GM12878 (cell line): ENCODE measurements at regions not wholly inside any gene's neighbourhood (a gene's known extent, or its start where the extent isn't known, plus 50 kb on each side); places are given as distances from the start of the nearest gene placed in this dataset.

ENCODE experiments used
- ATAC-seq: fragments of 200-7000 bp; cut with Tn5 transposase; 3 replicates; pipeline ENCODE4 v1.9.1; 2020; ENCODE audit warnings: mild to moderate bottlenecking, moderate library complexity
- BruUV-seq: library from RNA; stranded (reverse); fragments of 400-500 nt; replicated peaks from 2 replicates; lab custom pipeline; 2021; lab: Mats Ljungman, UMichigan
- CTCF ChIA-PET: fragments of 300-600 bp; sonication (Branson Sonifier 250); formaldehyde crosslinking; extraction: SDS; loops from one replicate; lab custom pipeline; 2021; ENCODE audit warnings: inconsistent platforms; lab: Yijun Ruan, JAX
- POLR2A ChIA-PET: fragments of 350-600 bp; formaldehyde crosslinking; extraction: SDS; loops from one replicate; lab custom pipeline; 2021; ENCODE audit warnings: inconsistent platforms; lab: Charles Lee
- RAD21 ChIA-PET: fragments of 300-600 bp; sonication (Branson Sonifier 250); formaldehyde crosslinking; loops from one replicate; lab custom pipeline; 2023; ENCODE audit warnings: antibody characterized with exemption; ENCODE audit not compliant: unreplicated experiment; lab: Charles Lee
- SMC1A ChIA-PET: fragments of 300-600 bp; sonication (Branson Sonifier 250); formaldehyde crosslinking; loops from one replicate; lab custom pipeline; 2023; ENCODE audit not compliant: unreplicated experiment, uncharacterized antibody; lab: Charles Lee
- DNase-seq: peaks from one replicate; pipeline ENCODE4 v3.0.0-alpha.2; 2011; ENCODE audit warnings: low read depth, low spot score
- FAIRE-seq: peaks from 3 replicates; lab custom pipeline; 2011; peaks lifted over from hg19 to GRCh38; lab: Jason Lieb, UNC
- H2AFZ ChIP-seq: 2 replicates; pipeline ENCODE4 v1.6.0; 2011; ENCODE audit warnings: low read depth, low read length, control low read depth; ENCODE audit not compliant: control insufficient read depth
- H3K27ac ChIP-seq: 2 replicates; pipeline ENCODE4 v1.5.1; 2011; ENCODE audit warnings: control low read depth; ENCODE audit not compliant: control insufficient read depth, insufficient read depth
- H3K27me3 ChIP-seq, 2 experiments: replicated peaks in 1 of 2; 2 replicates each; pipeline versions ENCODE4 v1.6.0 to v1.6.1; 2011; ENCODE audit warnings: low read length in 1 of 2; ENCODE audit not compliant: control insufficient read depth in 2 of 2, insufficient read depth in 2 of 2
- H3K36me3 ChIP-seq, 2 experiments: 2 replicates each; pipeline ENCODE4 v1.5.1; 2011; ENCODE audit warnings: low read length in 1 of 2; ENCODE audit not compliant: control insufficient read depth in 2 of 2, insufficient read depth in 2 of 2
- H3K4me1 ChIP-seq: 2 replicates; pipeline ENCODE4 v1.6.1; 2011; ENCODE audit warnings: mild to moderate bottlenecking, low read length, moderate library complexity, mixed read lengths; ENCODE audit not compliant: control insufficient read depth, insufficient read depth
- H3K4me2 ChIP-seq: 2 replicates; pipeline ENCODE4 v1.6.0; 2011; ENCODE audit warnings: control low read depth; ENCODE audit not compliant: control insufficient read depth, insufficient read depth
- H3K4me3 ChIP-seq: fragments of 200-600 bp; sonication (generic); 2 replicates; pipeline ENCODE4 v1.5.1; 2016
- H3K79me2 ChIP-seq: 2 replicates; pipeline ENCODE4 v1.6.0; 2011; ENCODE audit warnings: low read length; ENCODE audit not compliant: control insufficient read depth, insufficient read depth
- H3K9ac ChIP-seq: 2 replicates; pipeline ENCODE4 v1.8.0; 2011; ENCODE audit warnings: low read length, control low read depth, mixed read lengths; ENCODE audit not compliant: control insufficient read depth, insufficient read depth
- H3K9me3 ChIP-seq: replicated peaks from 3 replicates; pipeline ENCODE4 v1.5.1; 2011; ENCODE audit warnings: mild to moderate bottlenecking, low read length; ENCODE audit not compliant: control insufficient read depth, insufficient read depth
- H4K20me1 ChIP-seq: 2 replicates; pipeline ENCODE4 v1.6.0; 2011; ENCODE audit not compliant: control insufficient read depth, insufficient read depth
- ATF2 ChIP-seq: IDR thresholded peaks from 2 replicates; pipeline ENCODE4 v1.6.1; 2012; ENCODE audit warnings: low read length, inconsistent platforms
- ATF3 ChIP-seq: IDR thresholded peaks from 2 replicates; pipeline ENCODE4 v1.6.1; 2011; ENCODE audit warnings: low read depth, mild to moderate bottlenecking, low read length, moderate library complexity, borderline replicate concordance; ENCODE audit errors: extremely low read depth
- CEBPB ChIP-seq, 2 experiments: fragments of 150-350 bp in 1 of 2; IDR thresholded peaks; 2 replicates each; pipeline ENCODE4 v1.6.1; 2012 to 2014; ENCODE audit warnings: low read depth in 2 of 2, low read length in 2 of 2, borderline replicate concordance in 1 of 2, inconsistent platforms in 1 of 2
- CEBPZ ChIP-seq: fragments of 150-350 bp; IDR thresholded peaks from 2 replicates; pipeline ENCODE4 v1.6.1; 2016; ENCODE audit warnings: low read depth, low read length
- DPF2 ChIP-seq: fragments of 450-650 bp; IDR thresholded peaks from 2 replicates; pipeline ENCODE4 v1.6.1; 2017; ENCODE audit warnings: mild to moderate bottlenecking
- IKZF1 ChIP-seq: fragments of 450-650 bp; conservative IDR thresholded peaks from 2 replicates; pipeline ENCODE4 v1.6.1; 2017; ENCODE audit warnings: antibody characterized with exemption, mild to moderate bottlenecking
- KDM1A ChIP-seq: fragments of 200-600 bp; sonication (generic); IDR thresholded peaks from 2 replicates; pipeline ENCODE4 v1.6.1; 2016; ENCODE audit warnings: borderline replicate concordance
- MEF2A ChIP-seq: IDR thresholded peaks from 2 replicates; pipeline ENCODE4 v1.6.1; 2011; ENCODE audit warnings: low read depth, mild to moderate bottlenecking, low read length, moderate library complexity; ENCODE audit not compliant: insufficient read depth
- NFXL1 ChIP-seq: fragments of 450-650 bp; IDR thresholded peaks from 2 replicates; pipeline ENCODE4 v1.6.1; 2017; ENCODE audit warnings: antibody characterized with exemption, mild to moderate bottlenecking, borderline replicate concordance
- PAX8 ChIP-seq: fragments of 450-650 bp; IDR thresholded peaks from 2 replicates; pipeline ENCODE4 v1.6.1; 2017; ENCODE audit warnings: mild to moderate bottlenecking, moderate library complexity
- SMAD5 ChIP-seq: IDR thresholded peaks from 2 replicates; pipeline ENCODE4 v1.6.1; 2016; ENCODE audit warnings: antibody characterized with exemption, low read depth
- SREBF1 ChIP-seq: IDR thresholded peaks from 2 replicates; pipeline ENCODE4 v1.6.1; 2012; ENCODE audit warnings: mild to moderate bottlenecking, low read length
- ZSCAN29 ChIP-seq: fragments of 450-650 bp; IDR thresholded peaks from 2 replicates; pipeline ENCODE4 v1.6.1; 2017; ENCODE audit warnings: mild to moderate bottlenecking, moderate library complexity
- WGBS: methylation state at CpG from one replicate; pipeline ENCODE4 v1.1.6; 2016; ENCODE audit warnings: low lambda C conversion rate; ENCODE audit not compliant: insufficient replicate concordance, insufficient coverage; ENCODE audit errors: missing lambda C conversion rate; 5-methylcytosine and 5-hydroxymethylcytosine counted together
- in situ Hi-C: fragments of 300-500 bp; cut with MboI; formaldehyde crosslinking; loops from 9 replicates; pipeline ENCODE4 v1.14.3; 2018; ENCODE audit warnings: mixed read lengths
- intact Hi-C: fragments of 100-400 bp; cut with micrococcal nuclease; formaldehyde crosslinking; loops from one replicate; pipeline ENCODE4 v1.14.2; 2022; ENCODE audit not compliant: unreplicated experiment

- TF ChIP-seq KDM1A (no peak), CEBPZ (no peak)
- BruUV-seq = no TSS peak
- H3K36me3 ChIP-seq = no peaks in the 10 kb centered on the region
- no peak for FAIRE-seq
- SMC1A ChIA-PET = no interaction called here
- no peak overlapping the region for H3K4me2 ChIP-seq
- no peak overlapping the region for H3K4me3 ChIP-seq
- H3K4me1 ChIP-seq = no peaks in the 10 kb centered on the region
- no peaks in the 10 kb centered on the region for H4K20me1 ChIP-seq
- CTCF ChIA-PET = no interaction called here
- in situ Hi-C loops = no loop called here
- no peak for DNase-seq
- no peaks in the 10 kb centered on the region for H3K79me2 ChIP-seq
- no peak overlapping the region for H3K27ac ChIP-seq
- no peak for ATAC-seq
- intact Hi-C loops = no loop called here
- WGBS = 0% methylated on average over 1 of the region's 1 CpG
- no peak overlapping the region for H3K9ac ChIP-seq
- H3K27me3 ChIP-seq = 0 out of 4 replicates have a peak, but pooled peaks cover 0 to 2% of the 10 kb centered on the region in 2 experiments
- H3K9me3 ChIP-seq = no peaks in the 10 kb centered on the region
- POLR2A ChIA-PET = no interaction called here
- RAD21 ChIA-PET = no interaction called here
- H2AFZ ChIP-seq = no peak overlapping the region
Observed at GRCh38 chr11:112506852-112507251, 246.2 kb upstream of the PLET1 start.

GRCh38 chr11:112507281-112507680 is 246.6 kb upstream of the PLET1 start:
- FAIRE-seq (no peak), DNase-seq (no peak), ATAC-seq (no peak)
- Histone ChIP-seq H3K4me3 (no peak overlapping the region), H3K27me3 (peaks cover 0 to 2% of the 10 kb centered on the region in 2 experiments; a peak in 1 of 4 replicates), H2AFZ (no peak overlapping the region), H3K79me2 (no peaks in the 10 kb centered on the region), H3K27ac (no peak overlapping the region), H3K4me1 (no peaks in the 10 kb centered on the region), H3K9ac (no peak overlapping the region), H3K4me2 (no peak overlapping the region), H3K36me3 (no peaks in the 10 kb centered on the region), H3K9me3 (no peaks in the 10 kb centered on the region), H4K20me1 (no peaks in the 10 kb centered on the region)
- ChIA-PET SMC1A (no interaction called here), POLR2A (no interaction called here), CTCF (interaction anchor here (0.7 kb wide), 1 partner anchor 444 kb away, joined by 3 read pairs; no protein-coding TSS in a partner anchor), RAD21 (no interaction called here)
- in situ Hi-C loops = no loop called here
- intact Hi-C loops = no loop called here
- no TSS peak for BruUV-seq
- WGBS = 45% methylated on average over 2 of the region's 2 CpGs
- TF ChIP-seq ATF2 (no peak), ATF3 (no peak), SMAD5 (no peak), SREBF1 (no peak), ZSCAN29 (no peak), MEF2A (no peak), PAX8 (no peak), CEBPB (IDR thresholded peaks at IDR 0.05; ENCODE audit: borderline replicate concordance in 1 of 2, low read depth in 2 of 2, low read length in 2 of 2) (no peak), NFXL1 (no peak), IKZF1 (no peak), DPF2 (no peak)
